VCaP (cell line): ENCODE measurements at regions not wholly inside any gene's neighbourhood (a gene's known extent, or its start where the extent isn't known, plus 50 kb on each side); places are given as distances from the start of the nearest gene placed in this dataset.

Experiments used
- H3K27ac ChIP-seq: fragments of 450-650 bp; 2 replicates; pipeline ENCODE4 v1.5.1; 2017
- TF ChIP-seq, protein P1 (sequence below): fragments of 450-650 bp; conservative IDR thresholded peaks from 2 replicates; pipeline ENCODE4 v1.5.1; 2017; ENCODE audit warnings: mild to moderate bottlenecking, moderate library complexity

GRCh38 chr2:15042801-15043217 lies 410.3 kb downstream of the LRATD1 start:
- no peak overlapping the region for H3K27ac ChIP-seq
- TF ChIP-seq, protein P1, sequence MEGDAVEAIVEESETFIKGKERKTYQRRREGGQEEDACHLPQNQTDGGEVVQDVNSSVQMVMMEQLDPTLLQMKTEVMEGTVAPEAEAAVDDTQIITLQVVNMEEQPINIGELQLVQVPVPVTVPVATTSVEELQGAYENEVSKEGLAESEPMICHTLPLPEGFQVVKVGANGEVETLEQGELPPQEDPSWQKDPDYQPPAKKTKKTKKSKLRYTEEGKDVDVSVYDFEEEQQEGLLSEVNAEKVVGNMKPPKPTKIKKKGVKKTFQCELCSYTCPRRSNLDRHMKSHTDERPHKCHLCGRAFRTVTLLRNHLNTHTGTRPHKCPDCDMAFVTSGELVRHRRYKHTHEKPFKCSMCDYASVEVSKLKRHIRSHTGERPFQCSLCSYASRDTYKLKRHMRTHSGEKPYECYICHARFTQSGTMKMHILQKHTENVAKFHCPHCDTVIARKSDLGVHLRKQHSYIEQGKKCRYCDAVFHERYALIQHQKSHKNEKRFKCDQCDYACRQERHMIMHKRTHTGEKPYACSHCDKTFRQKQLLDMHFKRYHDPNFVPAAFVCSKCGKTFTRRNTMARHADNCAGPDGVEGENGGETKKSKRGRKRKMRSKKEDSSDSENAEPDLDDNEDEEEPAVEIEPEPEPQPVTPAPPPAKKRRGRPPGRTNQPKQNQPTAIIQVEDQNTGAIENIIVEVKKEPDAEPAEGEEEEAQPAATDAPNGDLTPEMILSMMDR, result no peak

GRCh38 chr2:15043336-15044058 lies 411.0 kb downstream of the LRATD1 start:
- TF ChIP-seq, protein P1, result no peak
- no peak overlapping the region for H3K27ac ChIP-seq

- H3K27ac ChIP-seq, result no peak overlapping the region
- TF ChIP-seq, protein P1, result no peak
These were observed 412.5 kb downstream of the LRATD1 start for GRCh38 chr2:15045054-15045453.

DNA sequence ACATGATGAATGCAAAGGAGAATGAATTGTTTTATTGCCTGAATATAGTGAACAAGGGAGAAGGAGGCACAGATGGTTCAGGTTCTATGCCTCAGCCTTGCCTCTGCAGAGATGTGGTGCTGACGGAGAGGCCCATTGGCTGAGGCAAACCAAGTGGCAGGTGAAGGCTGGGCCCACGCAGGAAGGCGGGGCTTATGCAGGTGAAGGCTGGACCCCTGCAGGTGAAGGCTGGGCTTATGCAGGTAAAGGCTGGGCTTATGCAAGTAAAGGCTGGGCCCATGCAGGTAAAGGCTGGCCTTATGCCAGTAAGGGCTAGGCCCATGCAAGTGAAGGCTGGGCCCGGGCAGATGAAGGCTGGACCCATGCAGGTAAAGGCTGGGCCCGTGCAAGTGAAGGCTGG lies 414.7 kb downstream of the LRATD1 start:
- H3K27ac ChIP-seq, result no peak overlapping the region
- TF ChIP-seq, protein P1, result no peak

GRCh38 chr2:15048000-15048399 lies 415.5 kb downstream of the LRATD1 start:
- H3K27ac ChIP-seq, result no peak overlapping the region
- TF ChIP-seq, protein P1, result no peak

GRCh38 chr2:15049096-15049993 lies 416.8 kb downstream of the LRATD1 start:
- TF ChIP-seq, protein P1, result no peak
- no peak overlapping the region for H3K27ac ChIP-seq

DNA sequence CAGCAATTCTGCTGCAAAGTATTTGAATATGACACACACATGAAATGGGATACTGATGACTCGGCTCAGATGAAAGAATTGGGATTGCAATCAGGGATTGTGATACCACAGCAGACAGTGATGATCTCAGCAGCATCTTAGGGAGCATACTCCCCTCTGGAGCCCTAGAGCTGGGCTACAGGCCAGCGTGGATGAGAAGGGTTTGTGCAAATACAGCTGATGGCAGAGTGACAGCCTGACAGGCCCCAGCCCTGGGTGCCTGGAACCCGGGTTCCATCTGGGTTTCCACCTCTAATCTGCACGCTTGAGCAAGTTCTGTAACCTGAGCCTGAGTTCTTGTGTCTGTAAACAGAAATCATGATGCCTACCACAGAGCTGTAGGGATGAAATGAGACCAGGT lies 418.0 kb downstream of the LRATD1 start:
- TF ChIP-seq, protein P1, result no peak
- H3K27ac ChIP-seq, result no peak overlapping the region
